ENCODE measurements at regions not wholly inside any gene's neighbourhood (a gene's known extent, or its start where the extent isn't known, plus 50 kb on each side); places are given as distances from the start of the nearest gene placed in this dataset.

DNA sequence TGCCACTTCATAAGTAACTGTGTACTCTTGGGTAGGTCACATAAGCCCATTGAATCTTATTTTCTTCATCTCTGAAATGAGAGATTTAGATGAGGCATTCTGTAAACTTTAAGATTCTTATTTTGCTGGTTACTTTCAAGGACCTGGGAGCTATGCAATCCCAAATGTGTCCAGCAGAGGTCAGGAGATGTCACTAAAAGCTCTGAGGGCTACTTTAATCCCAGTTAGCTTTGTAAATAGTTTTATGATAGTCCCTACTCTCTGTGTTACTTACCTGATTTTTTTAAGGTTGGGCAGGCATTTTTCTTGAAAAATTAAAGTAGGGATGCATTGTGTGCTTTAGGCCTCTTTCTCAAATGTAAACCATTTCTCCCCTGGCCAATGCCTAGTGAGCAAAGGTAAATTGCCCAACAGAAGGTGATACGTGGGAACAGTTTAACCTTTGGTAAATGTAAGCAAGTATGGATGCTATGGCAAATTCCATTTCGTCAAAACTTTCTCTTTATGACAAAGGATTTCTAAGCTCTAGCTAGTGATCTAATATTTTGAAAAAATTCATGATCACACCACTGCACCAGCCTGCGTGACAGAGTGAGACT, 57.1 kb upstream of the WSB1 start:
- TF ChIP-seq, protein P1, sequence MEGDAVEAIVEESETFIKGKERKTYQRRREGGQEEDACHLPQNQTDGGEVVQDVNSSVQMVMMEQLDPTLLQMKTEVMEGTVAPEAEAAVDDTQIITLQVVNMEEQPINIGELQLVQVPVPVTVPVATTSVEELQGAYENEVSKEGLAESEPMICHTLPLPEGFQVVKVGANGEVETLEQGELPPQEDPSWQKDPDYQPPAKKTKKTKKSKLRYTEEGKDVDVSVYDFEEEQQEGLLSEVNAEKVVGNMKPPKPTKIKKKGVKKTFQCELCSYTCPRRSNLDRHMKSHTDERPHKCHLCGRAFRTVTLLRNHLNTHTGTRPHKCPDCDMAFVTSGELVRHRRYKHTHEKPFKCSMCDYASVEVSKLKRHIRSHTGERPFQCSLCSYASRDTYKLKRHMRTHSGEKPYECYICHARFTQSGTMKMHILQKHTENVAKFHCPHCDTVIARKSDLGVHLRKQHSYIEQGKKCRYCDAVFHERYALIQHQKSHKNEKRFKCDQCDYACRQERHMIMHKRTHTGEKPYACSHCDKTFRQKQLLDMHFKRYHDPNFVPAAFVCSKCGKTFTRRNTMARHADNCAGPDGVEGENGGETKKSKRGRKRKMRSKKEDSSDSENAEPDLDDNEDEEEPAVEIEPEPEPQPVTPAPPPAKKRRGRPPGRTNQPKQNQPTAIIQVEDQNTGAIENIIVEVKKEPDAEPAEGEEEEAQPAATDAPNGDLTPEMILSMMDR (IDR thresholded peaks at IDR 0.05): peak; percentile 67 to 96 (median 90)
- no peak for TF ChIP-seq POLR2A (IDR thresholded peaks at IDR 0.05)

Measured in vagina (tissue), 2 donors.